HG03432 (cell line): ENCODE measurements at regions not wholly inside any gene's neighbourhood (a gene's known extent, or its start where the extent isn't known, plus 50 kb on each side); places are given as distances from the start of the nearest gene placed in this dataset.

Source experiments
- ATAC-seq: cut with Tn5 transposase; IDR thresholded peaks from one replicate; pipeline ENCODE4 v1.9.1; 2021; ENCODE audit warnings: mild to moderate bottlenecking, moderate library complexity; ENCODE audit not compliant: unreplicated experiment

GRCh38 chr6:163663575-163663974 is 249.1 kb downstream of the QKI start:
- ATAC-seq: no peak

DNA sequence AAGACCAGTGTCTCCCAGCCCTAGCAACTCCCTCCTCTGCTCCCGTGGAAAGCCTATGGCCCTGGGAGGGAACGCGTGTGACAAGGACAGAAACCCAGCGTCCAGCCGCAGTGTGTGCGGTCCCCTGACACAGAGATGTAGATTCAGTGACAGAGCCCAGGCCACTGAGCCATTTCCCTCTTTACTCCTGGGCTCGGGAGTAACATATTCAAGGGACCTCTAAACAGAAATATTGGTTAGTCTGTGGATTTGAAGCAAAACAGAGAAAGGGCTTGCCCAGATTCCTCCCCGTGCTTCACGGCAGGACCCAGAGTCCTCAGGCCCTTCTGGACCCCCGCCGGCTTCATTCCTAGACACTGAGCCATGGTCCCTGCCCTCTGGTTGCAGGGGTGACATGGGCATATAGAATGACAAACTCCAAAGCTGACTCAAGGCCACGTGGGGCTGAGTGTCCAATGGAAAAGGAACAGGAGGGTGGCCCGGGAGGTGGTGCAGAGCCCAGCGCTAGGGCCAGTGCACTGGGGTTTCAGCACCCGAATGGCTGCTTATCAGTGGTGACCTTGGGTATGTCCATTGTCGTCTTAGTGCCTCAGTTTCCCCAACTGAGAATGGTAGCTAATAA is 248.2 kb downstream of the QKI start:
- ATAC-seq: no peak

DNA sequence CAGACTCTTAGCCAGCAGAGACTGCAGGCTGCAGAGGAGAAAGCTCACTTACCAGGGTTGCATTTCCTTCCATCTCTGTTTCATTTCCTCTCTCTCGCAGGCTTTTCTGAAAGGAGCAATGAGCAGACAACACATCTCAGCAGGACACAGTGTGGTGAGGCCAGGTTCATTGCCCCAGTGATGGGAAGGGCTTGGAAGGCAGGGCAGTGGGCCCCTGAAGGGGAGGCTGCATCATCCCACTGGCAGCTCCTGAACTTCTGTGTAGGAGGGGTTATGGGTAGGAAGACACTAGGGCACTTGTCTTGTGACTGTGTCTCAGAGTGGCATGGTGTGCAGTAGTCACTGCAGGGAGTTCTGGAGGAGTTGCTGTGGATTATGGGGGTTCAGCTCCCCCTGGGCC is 246.8 kb downstream of the QKI start:
- peak; percentile 95 for ATAC-seq

GRCh38 chr6:163659803-163660202 is 245.3 kb downstream of the QKI start:
- ATAC-seq: no peak

- ATAC-seq: no peak
Measured at GRCh38 chr6:163655217-163656121, 241.0 kb downstream of the QKI start.

DNA sequence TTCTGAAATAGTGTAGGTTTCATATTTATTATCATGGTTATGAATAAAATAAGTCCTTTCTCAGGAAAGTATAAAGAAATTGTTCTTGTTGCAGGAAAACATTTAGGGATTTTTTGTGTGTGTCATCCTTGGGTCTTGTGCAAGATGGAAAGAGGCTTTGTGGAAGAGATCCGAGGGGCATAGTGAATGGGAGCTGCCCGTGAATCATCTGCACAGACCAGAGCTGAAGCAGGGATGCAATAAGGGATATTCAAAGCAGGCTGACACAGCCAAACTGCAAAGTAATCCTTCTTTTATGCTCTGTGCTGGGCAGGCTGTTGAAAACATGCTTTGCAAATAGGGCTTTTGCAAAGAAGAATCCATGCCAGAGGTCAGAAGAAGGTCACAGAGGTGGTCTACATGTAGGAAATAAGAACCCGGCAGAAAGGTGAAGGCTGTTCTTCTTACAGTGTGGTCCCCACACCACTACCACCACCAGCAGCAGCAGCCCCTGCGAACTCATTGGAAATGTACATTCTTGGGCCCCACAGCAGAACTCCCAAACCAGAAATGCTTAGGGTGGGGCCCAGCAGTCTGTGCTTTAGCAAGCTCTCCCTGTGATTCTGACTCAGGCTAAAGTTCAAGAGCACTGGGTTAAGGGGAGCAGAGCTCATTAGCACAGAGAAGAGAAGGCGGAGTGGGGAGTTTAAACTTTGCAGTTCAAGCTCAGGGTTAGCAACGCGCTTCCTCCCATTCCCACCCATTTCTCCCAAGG is 237.6 kb downstream of the QKI start:
- no peak for ATAC-seq

GRCh38 chr6:163651426-163651825 is 236.9 kb downstream of the QKI start:
- no peak for ATAC-seq

- no peak for ATAC-seq
Measured at GRCh38 chr6:163648868-163649267, 234.3 kb downstream of the QKI start.

- ATAC-seq: no peak
Measured at GRCh38 chr6:163647624-163648023, 233.1 kb downstream of the QKI start.

- ATAC-seq: no peak
Measured at GRCh38 chr6:163646866-163647265, 232.3 kb downstream of the QKI start.

GRCh38 chr6:163646133-163646532 is 231.6 kb downstream of the QKI start:
- ATAC-seq: no peak

- no peak for ATAC-seq
Measured at GRCh38 chr6:163645560-163645959, 231.0 kb downstream of the QKI start.

GRCh38 chr6:163643866-163644265 is 229.3 kb downstream of the QKI start:
- no peak for ATAC-seq

DNA sequence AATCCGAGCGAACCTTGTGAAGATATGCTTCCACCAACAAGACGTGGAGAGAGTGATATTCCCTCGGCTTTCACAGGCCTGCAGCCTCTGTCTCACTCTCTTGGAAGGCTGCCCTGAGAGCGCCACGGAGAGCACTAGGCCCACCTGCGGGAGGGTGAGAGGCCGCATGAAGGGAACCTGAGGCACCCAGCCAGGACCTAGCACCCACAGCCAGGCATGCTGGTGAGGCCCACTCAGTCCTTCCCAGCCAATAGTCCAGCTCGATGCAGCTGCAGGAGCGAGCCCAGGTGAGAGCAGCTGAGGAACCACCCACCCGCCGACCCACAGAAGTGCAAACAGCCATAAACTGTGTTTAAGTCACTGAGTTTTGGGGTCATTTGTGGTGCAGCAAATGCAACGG is 227.2 kb downstream of the QKI start:
- ATAC-seq: no peak

- ATAC-seq: no peak
Measured at GRCh38 chr6:163640641-163641040, 226.1 kb downstream of the QKI start.

- peak; percentile 86 for ATAC-seq
Measured at GRCh38 chr6:163637524-163637923, 223.0 kb downstream of the QKI start.

DNA sequence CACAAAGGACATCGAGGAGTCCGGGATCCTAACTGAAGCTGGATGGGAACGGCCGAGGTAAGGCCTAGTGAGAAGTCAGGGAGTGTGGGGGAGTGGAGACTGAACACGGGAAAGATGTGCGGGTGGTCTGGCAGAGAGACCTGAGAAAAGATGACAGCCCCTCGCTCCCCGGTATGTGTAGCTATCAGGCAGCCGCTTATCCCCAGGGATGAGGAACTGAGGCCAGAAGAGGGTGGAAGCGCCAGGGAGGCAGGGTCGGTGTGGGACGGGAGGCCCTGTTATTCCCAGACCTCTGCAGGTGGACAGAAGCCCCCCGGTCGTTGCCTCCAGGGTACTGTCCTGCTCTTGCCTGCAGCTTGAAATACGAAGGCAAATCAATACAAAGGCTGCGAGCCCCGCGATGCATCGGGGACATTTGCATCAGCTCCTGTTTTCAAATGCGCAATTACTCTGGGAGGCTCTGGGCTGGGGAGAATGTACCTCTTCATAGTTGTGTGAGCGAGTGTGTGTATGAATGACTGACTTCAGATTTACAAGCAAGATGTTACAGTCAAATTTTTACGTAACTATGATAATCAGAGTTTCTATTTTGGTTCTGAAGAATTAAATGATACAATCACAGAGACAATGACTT is 221.3 kb downstream of the QKI start:
- no peak for ATAC-seq

DNA sequence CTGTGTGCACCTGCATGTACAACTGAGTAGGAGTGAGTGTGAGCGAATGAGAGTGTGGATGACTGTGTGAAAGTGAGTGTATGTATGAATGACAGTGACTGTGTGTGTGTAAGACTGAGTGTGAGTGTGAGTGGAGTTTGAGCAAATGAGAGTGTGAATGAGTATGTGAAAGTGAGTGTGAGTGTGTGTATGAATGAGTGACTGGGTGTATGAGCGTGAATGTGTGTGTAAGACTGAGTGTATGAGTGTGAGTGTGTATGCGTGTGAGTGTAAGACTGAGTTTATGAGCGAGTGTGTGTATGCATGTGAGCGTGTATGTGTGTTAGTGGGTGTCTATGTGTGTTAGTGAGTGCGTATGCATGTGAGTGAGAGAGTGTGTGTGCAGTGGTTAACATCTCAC is 220.8 kb downstream of the QKI start:
- ATAC-seq: no peak

DNA sequence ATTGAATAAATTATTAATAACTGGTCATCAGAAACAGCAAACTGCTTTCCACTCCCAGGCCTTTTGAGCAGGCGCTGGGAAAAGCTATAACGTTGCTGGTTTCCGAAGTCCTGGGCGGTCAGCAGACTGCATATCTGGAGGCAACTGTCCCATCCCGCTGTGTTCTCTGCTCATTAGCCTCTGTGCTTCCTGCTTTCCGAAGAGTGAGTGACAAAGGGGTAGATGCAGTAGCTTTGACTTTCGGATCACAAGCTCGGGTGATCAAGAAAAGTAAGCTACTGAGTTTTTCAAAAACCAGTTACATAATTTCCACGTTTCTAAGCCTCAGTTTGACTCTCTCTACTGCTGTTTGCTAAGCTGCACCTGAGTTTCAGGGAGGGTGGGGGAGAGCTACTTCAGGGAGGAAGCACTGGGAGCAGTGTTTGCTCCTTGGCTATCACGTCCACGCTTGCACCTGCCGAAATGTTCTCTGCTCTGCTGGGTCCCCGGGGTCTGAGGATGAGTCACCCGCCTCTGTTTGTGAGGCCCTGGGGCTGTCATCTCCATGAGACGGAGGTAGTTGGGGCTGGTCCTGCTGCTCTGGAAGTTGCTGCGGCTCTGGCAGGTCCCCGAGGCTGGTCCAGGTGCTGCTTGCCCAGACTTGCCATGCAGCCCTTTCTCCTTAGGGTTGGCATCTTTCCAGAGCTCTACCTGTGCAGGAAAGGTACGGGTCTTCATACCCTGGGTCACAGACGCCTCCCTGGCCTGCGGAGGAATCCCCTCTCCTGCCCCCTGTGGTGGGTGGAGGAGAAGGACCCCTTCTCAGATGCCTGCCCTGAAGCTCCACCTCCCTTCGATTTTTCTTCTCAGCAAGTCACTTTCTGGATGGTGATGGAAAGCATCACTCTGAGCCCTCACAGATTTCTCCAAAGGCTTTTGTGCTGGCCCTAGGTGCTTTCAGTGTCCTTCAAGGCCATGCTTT is 220.0 kb downstream of the QKI start:
- ATAC-seq: no peak

GRCh38 chr6:163630991-163631390 is 216.5 kb downstream of the QKI start:
- no peak for ATAC-seq
